ENCODE measurements at regions not wholly inside any gene's neighbourhood (a gene's known extent, or its start where the extent isn't known, plus 50 kb on each side); places are given as distances from the start of the nearest gene placed in this dataset.

DNA sequence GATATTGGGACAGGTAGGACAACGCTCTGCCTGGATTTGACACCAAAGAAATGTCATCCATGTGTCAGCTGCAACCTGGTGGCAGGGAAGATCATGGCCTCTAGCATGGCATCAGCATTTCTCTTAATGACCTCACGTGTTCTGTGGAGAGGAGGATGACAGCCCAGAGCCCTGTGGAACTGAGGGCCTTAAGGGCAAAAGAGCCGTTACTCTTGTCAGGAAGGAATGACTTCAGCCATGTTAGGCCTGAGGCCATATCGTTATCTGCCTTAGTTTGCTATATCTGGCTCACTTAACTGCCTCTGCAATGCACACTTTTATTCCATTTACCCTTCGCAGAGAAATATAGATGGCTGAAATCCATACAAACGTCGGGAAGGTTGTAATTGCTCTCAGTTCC lies 83.2 kb upstream of the PBX1 start:
- Histone ChIP-seq H3K36me3 (ENCODE audit: control insufficient read depth, insufficient read depth, low read length) (no peaks in the 10 kb centered on the region), H3K27ac (ENCODE audit: low read depth, low read length, severe bottlenecking) (no peak overlapping the region), H3K4me1 (ENCODE audit: control insufficient read depth, insufficient read depth, low read length, poor library complexity, severe bottlenecking) (no peaks in the 10 kb centered on the region), H3K4me3 (ENCODE audit: extremely low read depth, insufficient read depth, low read length, poor library complexity, severe bottlenecking) (no peak overlapping the region), H3K9me3 (ENCODE audit: control insufficient read depth, low read length) (no peaks in the 10 kb centered on the region)
- WGBS, 2 experiments (ENCODE audit: insufficient coverage in 2 of 2): 92 to 94% methylated on average over 4 of the region's 7 CpGs

DNA sequence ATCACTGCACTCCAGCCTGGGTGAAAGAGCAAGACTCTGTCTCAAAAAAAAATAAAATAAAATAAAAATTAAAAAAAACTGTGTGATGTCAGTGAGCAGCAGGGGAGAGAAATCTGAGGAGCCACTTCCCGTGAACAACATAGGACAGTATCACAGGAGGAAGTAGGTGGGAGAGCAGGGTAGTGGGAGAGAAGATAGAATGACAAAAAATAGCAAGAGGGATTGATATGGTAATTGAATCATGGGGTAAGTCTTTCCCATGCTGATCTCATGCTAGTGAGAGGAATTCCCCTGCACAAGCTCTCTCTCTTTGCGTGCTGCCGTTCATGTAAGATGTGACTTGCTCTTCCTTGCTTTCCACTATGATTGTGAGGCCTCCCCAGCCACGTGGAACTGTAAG lies 81.6 kb upstream of the PBX1 start:
- 64 to 91% methylated on average over 4 of the region's 4 CpGs for WGBS, 2 experiments (ENCODE audit: insufficient coverage in 2 of 2)
- no peak overlapping the region for H3K27ac ChIP-seq (ENCODE audit: low read depth, low read length, severe bottlenecking)
- no peaks in the 10 kb centered on the region for H3K36me3 ChIP-seq (ENCODE audit: control insufficient read depth, insufficient read depth, low read length)
- no peak overlapping the region for H3K4me3 ChIP-seq (ENCODE audit: extremely low read depth, insufficient read depth, low read length, poor library complexity, severe bottlenecking)
- no peaks in the 10 kb centered on the region for H3K4me1 ChIP-seq (ENCODE audit: control insufficient read depth, insufficient read depth, low read length, poor library complexity, severe bottlenecking)
- H3K9me3 ChIP-seq (ENCODE audit: control insufficient read depth, low read length): no peaks in the 10 kb centered on the region

DNA sequence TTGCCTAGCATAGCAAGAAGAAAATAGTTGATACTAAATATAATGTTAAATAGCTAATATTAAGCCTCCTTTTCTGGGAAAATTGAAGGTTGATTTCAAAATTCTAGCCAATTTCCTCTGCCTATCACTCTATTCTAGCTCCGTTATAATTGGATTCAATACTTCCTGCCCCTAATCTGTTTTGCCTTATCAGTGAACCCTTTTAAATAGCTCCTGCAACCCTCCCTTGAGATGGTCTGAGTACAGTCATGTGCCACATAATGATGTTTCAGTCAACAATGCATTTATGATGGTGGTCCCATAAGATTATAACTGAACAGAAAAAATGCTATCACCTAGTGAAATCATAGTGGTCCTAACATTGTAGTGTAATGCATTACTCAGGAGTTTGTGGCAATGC lies 79.7 kb upstream of the PBX1 start:
- 83% methylated on average over 1 of the region's 1 CpG; no CpG with 5 or more reads in 1 of the 2 experiments for WGBS, 2 experiments (ENCODE audit: insufficient coverage in 2 of 2)
- no peaks in the 10 kb centered on the region for H3K9me3 ChIP-seq (ENCODE audit: control insufficient read depth, low read length)
- no peak overlapping the region for H3K27ac ChIP-seq (ENCODE audit: low read depth, low read length, severe bottlenecking)
- no peaks in the 10 kb centered on the region for H3K36me3 ChIP-seq (ENCODE audit: control insufficient read depth, insufficient read depth, low read length)
- no peak overlapping the region for H3K4me3 ChIP-seq (ENCODE audit: extremely low read depth, insufficient read depth, low read length, poor library complexity, severe bottlenecking)
- no peaks in the 10 kb centered on the region for H3K4me1 ChIP-seq (ENCODE audit: control insufficient read depth, insufficient read depth, low read length, poor library complexity, severe bottlenecking)

DNA sequence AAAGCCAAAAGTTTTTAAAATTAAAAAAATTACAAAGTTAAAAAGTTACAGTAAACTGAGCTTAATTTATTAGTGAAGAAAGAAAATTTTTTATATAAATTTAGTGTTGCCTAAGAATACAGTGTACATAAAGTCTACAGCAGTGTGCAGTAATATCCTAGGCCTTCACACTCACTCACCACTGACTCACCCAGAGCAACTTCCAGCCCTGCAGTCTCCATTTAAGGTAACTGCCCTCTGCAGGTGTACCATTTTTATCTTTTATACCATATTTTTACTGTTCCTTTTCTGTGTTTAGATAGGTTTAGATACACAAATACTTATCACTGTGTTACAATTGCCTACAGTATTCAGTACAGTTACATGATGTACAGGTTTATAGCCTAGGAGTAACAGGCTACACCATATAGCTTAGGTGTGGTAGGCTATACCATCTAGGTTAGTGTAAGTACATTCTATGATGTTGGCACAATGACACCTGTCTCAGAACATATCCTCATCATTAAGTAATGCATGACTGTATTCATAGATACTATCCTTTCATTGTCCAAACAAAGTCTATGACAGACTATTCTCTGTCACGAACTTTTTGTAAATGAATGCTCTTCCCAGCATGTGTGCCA lies 78.6 kb upstream of the PBX1 start:
- no peak overlapping the region for H3K4me3 ChIP-seq (ENCODE audit: extremely low read depth, insufficient read depth, low read length, poor library complexity, severe bottlenecking)
- H3K36me3 ChIP-seq (ENCODE audit: control insufficient read depth, insufficient read depth, low read length): no peaks in the 10 kb centered on the region
- WGBS, 2 experiments (ENCODE audit: insufficient coverage in 2 of 2): 91 to 100% methylated on average over 1 of the region's 1 CpG

DNA sequence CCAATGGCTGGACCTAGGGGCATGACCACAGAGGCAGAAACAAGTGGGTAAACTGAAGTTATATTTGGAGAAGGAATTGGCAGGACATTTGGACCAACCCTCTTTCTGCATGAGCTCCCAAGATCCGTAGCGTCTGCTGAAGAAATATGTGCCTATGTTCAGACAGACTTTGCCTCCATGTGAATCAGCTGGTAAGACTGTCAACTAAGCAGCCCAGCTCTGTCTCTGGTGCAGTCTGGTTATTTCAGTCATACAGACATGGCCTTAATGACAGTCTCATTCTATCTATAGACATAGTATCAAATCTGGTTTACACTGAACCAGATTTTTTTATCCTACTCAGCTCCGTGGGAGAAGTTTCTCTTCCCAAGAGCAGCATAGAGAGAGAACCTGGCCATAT lies 63.1 kb upstream of the PBX1 start:
- WGBS, 2 experiments (ENCODE audit: insufficient coverage in 2 of 2): 87 to 95% methylated on average over 2 of the region's 3 CpGs
- H3K4me1 ChIP-seq (ENCODE audit: control insufficient read depth, insufficient read depth, low read length, poor library complexity, severe bottlenecking): no peaks in the 10 kb centered on the region
- H3K9me3 ChIP-seq (ENCODE audit: control insufficient read depth, low read length): no peaks in the 10 kb centered on the region
- H3K27ac ChIP-seq (ENCODE audit: low read depth, low read length, severe bottlenecking): no peak overlapping the region
- H3K36me3 ChIP-seq (ENCODE audit: control insufficient read depth, insufficient read depth, low read length): no peaks in the 10 kb centered on the region
- no peak overlapping the region for H3K4me3 ChIP-seq (ENCODE audit: extremely low read depth, insufficient read depth, low read length, poor library complexity, severe bottlenecking)

More for the DNA sequence above, 78.6 kb upstream of the PBX1 start:
- no peaks in the 10 kb centered on the region for H3K9me3 ChIP-seq (ENCODE audit: control insufficient read depth, low read length)
- H3K4me1 ChIP-seq (ENCODE audit: control insufficient read depth, insufficient read depth, low read length, poor library complexity, severe bottlenecking): no peaks in the 10 kb centered on the region
- H3K27ac ChIP-seq (ENCODE audit: low read depth, low read length, severe bottlenecking): no peak overlapping the region

DNA sequence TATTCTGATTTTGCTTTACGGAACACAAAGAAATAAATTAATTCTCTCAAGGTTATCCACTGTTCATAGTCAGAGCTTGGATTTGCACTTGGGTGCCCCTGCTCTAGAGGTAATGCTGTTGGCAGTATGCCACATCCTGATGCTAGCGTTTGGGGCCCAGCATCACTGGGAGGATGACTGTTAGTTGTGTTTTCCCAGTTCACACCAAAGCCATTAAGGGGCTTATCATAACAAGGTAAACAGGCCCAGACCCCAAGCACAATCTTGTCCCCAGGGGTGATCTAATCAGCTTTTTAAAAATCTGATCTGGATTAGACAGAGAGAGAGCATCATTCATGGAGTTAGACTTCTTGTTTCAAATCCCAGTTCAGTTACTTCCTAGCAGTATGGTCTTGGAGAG lies 60.2 kb upstream of the PBX1 start:
- H3K4me1 ChIP-seq (ENCODE audit: control insufficient read depth, insufficient read depth, low read length, poor library complexity, severe bottlenecking): no peaks in the 10 kb centered on the region
- no peaks in the 10 kb centered on the region for H3K9me3 ChIP-seq (ENCODE audit: control insufficient read depth, low read length)
- no peak overlapping the region for H3K4me3 ChIP-seq (ENCODE audit: extremely low read depth, insufficient read depth, low read length, poor library complexity, severe bottlenecking)
- no peaks in the 10 kb centered on the region for H3K36me3 ChIP-seq (ENCODE audit: control insufficient read depth, insufficient read depth, low read length)
- no peak overlapping the region for H3K27ac ChIP-seq (ENCODE audit: low read depth, low read length, severe bottlenecking)
- no CpG with 5 or more reads among the region's 2 CpGs for WGBS, 2 experiments (ENCODE audit: insufficient coverage in 2 of 2)

DNA sequence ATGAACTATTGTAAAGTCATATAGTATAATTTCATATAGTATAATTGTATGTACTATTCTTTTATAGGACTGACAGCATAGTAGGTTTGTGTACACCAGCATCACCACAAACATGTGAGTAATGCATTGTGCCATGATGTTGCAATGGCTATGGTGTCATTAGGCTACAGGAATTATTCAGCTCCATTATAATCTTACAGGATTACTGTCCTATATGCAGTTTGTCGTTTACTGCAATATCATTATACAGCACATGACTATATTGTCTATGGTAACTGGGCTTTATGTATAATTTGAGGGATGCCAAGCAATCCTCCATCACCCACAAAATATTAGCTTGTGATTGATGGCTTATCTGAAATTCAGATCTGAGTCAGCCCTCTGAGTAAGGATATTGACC lies 54.2 kb upstream of the PBX1 start:
- no CpG with 5 or more reads among the region's 1 CpG for WGBS, 2 experiments (ENCODE audit: insufficient coverage in 2 of 2)
- H3K4me3 ChIP-seq (ENCODE audit: extremely low read depth, insufficient read depth, low read length, poor library complexity, severe bottlenecking): no peak overlapping the region
- no peaks in the 10 kb centered on the region for H3K4me1 ChIP-seq (ENCODE audit: control insufficient read depth, insufficient read depth, low read length, poor library complexity, severe bottlenecking)

More for the DNA sequence above, 54.2 kb upstream of the PBX1 start:
- Histone ChIP-seq H3K9me3 (ENCODE audit: control insufficient read depth, low read length) (no peaks in the 10 kb centered on the region), H3K36me3 (ENCODE audit: control insufficient read depth, insufficient read depth, low read length) (no peaks in the 10 kb centered on the region), H3K27ac (ENCODE audit: low read depth, low read length, severe bottlenecking) (no peak overlapping the region)
